Kidney (tissue), 13 donors: ENCODE measurements at regions not wholly inside any gene's neighbourhood (a gene's known extent, or its start where the extent isn't known, plus 50 kb on each side); places are given as distances from the start of the nearest gene placed in this dataset.

Experiments used
- DNase-seq, 5 donors: peaks; one replicate each; pipeline ENCODE4 v3.0.0-alpha.2; 2013 to 2020
- FAIRE-seq: peaks from 2 replicates; lab custom pipeline; 2012; peaks lifted over from hg19 to GRCh38; lab: Jason Lieb, UNC
- H3K27ac ChIP-seq, 2 donors: one replicate each; pipeline ENCODE4 v1.7.0; 2013; ENCODE audit warnings: low read depth in 2 of 2, low read length in 2 of 2, inconsistent platforms in 1 of 2
- H3K27me3 ChIP-seq: one replicate; pipeline ENCODE4 v1.7.1; 2013; ENCODE audit warnings: low read length, inconsistent platforms; ENCODE audit not compliant: control insufficient read depth, insufficient read depth
- H3K36me3 ChIP-seq, 3 donors: one replicate each; pipeline versions ENCODE4 v1.7.0 to v1.7.1; 2013; ENCODE audit warnings: low read length in 3 of 3, control low read depth in 1 of 3, inconsistent platforms in 1 of 3; ENCODE audit not compliant: insufficient read depth in 3 of 3, control insufficient read depth in 2 of 3
- H3K4me1 ChIP-seq, 3 donors: one replicate each; pipeline versions ENCODE4 v1.7.0 to v1.7.1; 2013; ENCODE audit warnings: low read length in 3 of 3, inconsistent platforms in 1 of 3, low read depth in 1 of 3; ENCODE audit not compliant: control insufficient read depth in 2 of 3, insufficient read depth in 2 of 3
- H3K4me3 ChIP-seq, 3 donors: one replicate each; pipeline versions ENCODE4 v1.7.0 to v1.8.1; 2013; ENCODE audit warnings: low read length in 3 of 3, control low read depth in 1 of 3, inconsistent platforms in 1 of 3
- H3K9ac ChIP-seq, 3 donors: one replicate each; pipeline versions ENCODE4 v1.7.0 to v1.7.1; 2013; ENCODE audit warnings: low read length in 3 of 3, control low read depth in 1 of 3, inconsistent platforms in 1 of 3
- H3K9me3 ChIP-seq, 3 donors: one replicate each; pipeline versions ENCODE4 v1.7.0 to v1.7.1; 2013; ENCODE audit warnings: low read length in 3 of 3, control low read depth in 1 of 3, inconsistent platforms in 1 of 3; ENCODE audit not compliant: control insufficient read depth in 2 of 3, insufficient read depth in 1 of 3
- CTCF ChIP-seq: IDR thresholded peaks from 3 replicates; pipeline ENCODE4 v1.5.1; 2012; ENCODE audit warnings: mild to moderate bottlenecking, moderate library complexity, borderline replicate concordance; ENCODE audit not compliant: insufficient read depth; ENCODE audit errors: extremely low read depth
- intact Hi-C: fragments of 100-400 bp; cut with DNase I; formaldehyde crosslinking; loops from one replicate; pipeline ENCODE4 v1.11.1; 2022
- donor health status: control.
- donor health status: control.
- donor health status: control.
- donor health status: control.
- donor health status: control.
- donor health status: DM: yes; HTN: yes; CAD: no.
- donor health status: Normal renal cell carcinoma (clear cell type).

DNA sequence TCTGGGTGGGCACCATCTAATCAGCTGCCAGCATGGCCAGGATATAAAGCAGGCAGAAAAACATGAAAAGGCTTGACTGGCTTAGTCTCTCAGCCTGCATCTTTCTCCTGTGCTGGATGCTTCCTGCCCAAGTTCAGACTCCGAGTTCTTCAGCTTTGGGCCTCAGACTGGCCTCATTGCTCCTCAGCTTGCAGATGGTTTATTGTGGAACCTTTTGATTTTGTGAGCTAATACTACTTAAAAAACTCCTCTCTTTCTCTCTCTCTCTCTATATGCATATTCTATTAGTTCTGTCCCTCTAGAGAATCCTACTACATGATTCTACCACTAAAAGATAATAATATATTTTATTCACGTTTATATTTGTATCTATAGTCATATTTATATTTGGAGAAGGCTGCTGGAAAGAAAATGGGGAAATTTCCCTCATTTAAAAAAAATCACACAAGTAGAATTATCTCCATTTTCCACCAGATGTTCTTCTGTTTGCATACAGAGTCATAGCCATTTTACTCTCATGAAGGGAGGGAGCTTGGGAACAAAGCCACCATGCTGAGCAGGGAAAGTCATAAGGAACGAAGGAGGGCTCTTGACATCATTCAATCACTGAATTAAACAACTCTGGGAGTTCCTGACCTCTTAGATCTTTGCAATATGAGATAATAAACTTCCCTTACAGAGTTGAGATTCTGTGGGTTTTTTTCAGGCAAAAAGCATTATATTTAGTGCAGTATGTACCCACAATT lies 1137.4 kb upstream of the CDH18 start:
- Histone ChIP-seq H3K9me3 (no peaks in the 10 kb centered on the region), H3K4me3 (no peak overlapping the region), H3K36me3 (no peaks in the 10 kb centered on the region), H3K4me1 (no peaks in the 10 kb centered on the region), H3K27ac (no peak overlapping the region), H3K27me3 (no peaks in the 10 kb centered on the region), H3K9ac (no peak overlapping the region)
- no peak for DNase-seq
- intact Hi-C loops: no loop called here
- no peak for TF ChIP-seq CTCF
- no peak for FAIRE-seq

DNA sequence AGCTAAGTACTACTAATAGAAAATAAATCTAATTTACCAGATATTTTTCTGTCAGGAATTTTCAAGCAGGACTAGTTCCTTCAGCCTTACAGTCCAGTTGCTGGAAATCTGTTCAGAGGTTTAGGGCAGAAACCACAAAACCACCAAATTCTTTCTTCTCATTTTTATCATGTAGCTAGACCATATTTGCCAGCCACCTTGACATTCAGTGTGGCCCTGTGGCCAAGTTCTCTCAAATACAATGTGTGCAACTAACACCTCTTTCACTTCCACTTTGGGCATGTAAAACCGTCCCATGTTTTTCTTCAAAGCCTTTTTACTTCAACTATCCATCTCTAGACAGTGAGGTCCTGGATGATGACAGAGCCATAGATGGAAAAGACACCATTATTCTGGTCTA lies 1133.2 kb upstream of the CDH18 start:
- Histone ChIP-seq H3K9me3 (no peaks in the 10 kb centered on the region), H3K36me3 (no peaks in the 10 kb centered on the region), H3K4me3 (no peak overlapping the region), H3K27ac (no peak overlapping the region), H3K4me1 (no peaks in the 10 kb centered on the region), H3K9ac (no peak overlapping the region), H3K27me3 (no peaks in the 10 kb centered on the region)
- DNase-seq: no peak
- FAIRE-seq: no peak
- TF ChIP-seq CTCF: no peak
- intact Hi-C loops: no loop called here

GRCh38 chr5:21097661-21098060 lies 1109.7 kb upstream of the CDH18 start:
- no peaks in the 10 kb centered on the region for H3K36me3 ChIP-seq
- no peaks in the 10 kb centered on the region for H3K9me3 ChIP-seq
- no peaks in the 10 kb centered on the region for H3K27me3 ChIP-seq
- intact Hi-C loops: no loop called here
- H3K9ac ChIP-seq: no peak overlapping the region
- TF ChIP-seq CTCF: no peak
- FAIRE-seq: no peak
- DNase-seq: no peak
- no peak overlapping the region for H3K4me3 ChIP-seq
- H3K27ac ChIP-seq: no peak overlapping the region
- no peaks in the 10 kb centered on the region for H3K4me1 ChIP-seq

GRCh38 chr5:21094619-21095018 lies 1106.6 kb upstream of the CDH18 start:
- DNase-seq: no peak
- Histone ChIP-seq H3K4me3 (no peak overlapping the region), H3K9ac (no peak overlapping the region), H3K36me3 (no peaks in the 10 kb centered on the region), H3K27ac (no peak overlapping the region), H3K9me3 (no peaks in the 10 kb centered on the region), H3K27me3 (no peaks in the 10 kb centered on the region), H3K4me1 (no peaks in the 10 kb centered on the region)
- TF ChIP-seq CTCF: no peak
- FAIRE-seq: no peak
- intact Hi-C loops: no loop called here
